IMR-90 (cell line): ENCODE measurements at regions not wholly inside any gene's neighbourhood (a gene's known extent, or its start where the extent isn't known, plus 50 kb on each side); places are given as distances from the start of the nearest gene placed in this dataset.

ENCODE experiments used
- ATAC-seq: fragments of 200-7000 bp; cut with Tn5 transposase; 2 replicates; pipeline ENCODE4 v1.9.1; 2020; ENCODE audit warnings: low read depth, mild to moderate bottlenecking, moderate library complexity
- BruUV-seq: library from RNA; stranded (reverse); fragments of 400-500 nt; replicated peaks from 2 replicates; lab custom pipeline; 2021; lab: Mats Ljungman, UMichigan
- CTCF ChIA-PET: fragments of 300-600 bp; formaldehyde crosslinking; extraction: SDS; loops from one replicate; lab custom pipeline; 2021; ENCODE audit warnings: antibody characterized with exemption; lab: Yijun Ruan, JAX
- POLR2A ChIA-PET: fragments of 300-600 bp; sonication (Branson Sonifier 250); formaldehyde crosslinking; loops from one replicate; lab custom pipeline; 2022; ENCODE audit warnings: antibody characterized with exemption; ENCODE audit not compliant: unreplicated experiment; lab: Charles Lee
- DNase-seq: peaks from one replicate; pipeline ENCODE4 v3.0.0; 2013
- H2AFZ ChIP-seq: replicated peaks from 2 replicates; pipeline ENCODE3; 2013; ENCODE audit warnings: low read length, mild to moderate bottlenecking; ENCODE audit not compliant: poor library complexity
- H2AK5ac ChIP-seq: 2 replicates; pipeline ENCODE4 v1.6.1; 2013; ENCODE audit warnings: low read depth, low read length, inconsistent platforms
- H2AK9ac ChIP-seq: replicated peaks from 2 replicates; pipeline ENCODE3; 2013; ENCODE audit warnings: mild to moderate bottlenecking, low read depth, low read length, moderate library complexity; ENCODE audit not compliant: poor library complexity
- H2BK120ac ChIP-seq: 2 replicates; pipeline ENCODE4 v1.6.1; 2013; ENCODE audit warnings: low read depth, low read length, inconsistent platforms
- H2BK15ac ChIP-seq: 3 replicates; pipeline ENCODE4 v1.6.1; 2013; ENCODE audit warnings: low read depth, low read length, inconsistent platforms
- H2BK20ac ChIP-seq: 2 replicates; pipeline ENCODE4 v1.6.1; 2013; ENCODE audit warnings: low read depth, mild to moderate bottlenecking, inconsistent platforms, low read length, moderate library complexity
- H2BK5ac ChIP-seq: 2 replicates; pipeline ENCODE4 v1.6.1; 2013; ENCODE audit warnings: mild to moderate bottlenecking, low read depth, low read length, inconsistent platforms; ENCODE audit not compliant: poor library complexity, severe bottlenecking
- H3K14ac ChIP-seq: replicated peaks from 2 replicates; pipeline ENCODE4 v1.6.1; 2013; ENCODE audit warnings: low read depth, low read length, inconsistent platforms
- H3K18ac ChIP-seq: 2 replicates; pipeline ENCODE4 v1.6.1; 2013; ENCODE audit warnings: low read depth, low read length, control low read depth
- H3K23ac ChIP-seq: 2 replicates; pipeline ENCODE4 v1.6.1; 2013; ENCODE audit warnings: low read depth, low read length, inconsistent platforms
- H3K27ac ChIP-seq: 2 replicates; pipeline ENCODE4 v1.5.1; 2013; ENCODE audit warnings: mild to moderate bottlenecking, control low read depth, low read length; ENCODE audit not compliant: insufficient read depth
- H3K27me3 ChIP-seq: 2 replicates; pipeline ENCODE4 v1.6.1; 2013; ENCODE audit warnings: low read length; ENCODE audit not compliant: control insufficient read depth, insufficient read depth
- H3K36me3 ChIP-seq: 2 replicates; pipeline ENCODE4 v1.6.1; 2013; ENCODE audit warnings: low read length, mixed read lengths; ENCODE audit not compliant: control insufficient read depth, insufficient read depth
- H3K4ac ChIP-seq: 2 replicates; pipeline ENCODE4 v1.6.1; 2013; ENCODE audit warnings: low read depth, low read length, inconsistent platforms
- H3K4me1 ChIP-seq: 2 replicates; pipeline ENCODE4 v1.6.1; 2013; ENCODE audit warnings: low read length, mixed read lengths; ENCODE audit not compliant: control insufficient read depth, insufficient read depth
- H3K4me2 ChIP-seq: 2 replicates; pipeline ENCODE4 v1.6.1; 2013; ENCODE audit warnings: low read depth, mild to moderate bottlenecking, control low read depth, low read length, moderate library complexity
- H3K4me3 ChIP-seq: 2 replicates; pipeline ENCODE4 v1.5.1; 2013; ENCODE audit warnings: low read depth, mild to moderate bottlenecking, control low read depth, low read length, moderate library complexity; ENCODE audit not compliant: insufficient read depth
- H3K56ac ChIP-seq: 2 replicates; pipeline ENCODE4 v1.6.1; 2013; ENCODE audit warnings: low read length, inconsistent platforms; ENCODE audit not compliant: insufficient read depth; ENCODE audit errors: extremely low read depth
- H3K79me1 ChIP-seq, 2 experiments: 2 replicates each; pipeline ENCODE4 v1.6.1; 2013; ENCODE audit warnings: low read length in 2 of 2, inconsistent platforms in 1 of 2, low read depth in 1 of 2
- H3K9ac ChIP-seq: 2 replicates; pipeline ENCODE4 v1.6.1; 2013; ENCODE audit warnings: low read depth, low read length, control low read depth
- H3K9me1 ChIP-seq: 2 replicates; pipeline ENCODE4 v1.6.1; 2013; ENCODE audit warnings: low read length, inconsistent platforms; ENCODE audit not compliant: insufficient read depth
- H3K9me3 ChIP-seq: 2 replicates; pipeline ENCODE4 v1.6.1; 2013; ENCODE audit warnings: low read length; ENCODE audit not compliant: control insufficient read depth, insufficient read depth
- H4K20me1 ChIP-seq: 2 replicates; pipeline ENCODE4 v1.6.1; 2013; ENCODE audit warnings: low read length, inconsistent platforms; ENCODE audit not compliant: insufficient read depth
- H4K5ac ChIP-seq: 2 replicates; pipeline ENCODE4 v1.6.1; 2013; ENCODE audit warnings: mild to moderate bottlenecking, low read depth, low read length, control low read depth
- H4K8ac ChIP-seq, 2 experiments: 2 replicates each; pipeline ENCODE4 v1.6.1; 2013; ENCODE audit warnings: low read depth in 2 of 2, low read length in 2 of 2, control low read depth in 1 of 2, inconsistent platforms in 1 of 2
- H4K91ac ChIP-seq: 2 replicates; pipeline ENCODE4 v1.6.1; 2013; ENCODE audit warnings: low read depth, low read length, inconsistent platforms; ENCODE audit not compliant: insufficient read depth
- BHLHE40 ChIP-seq: fragments of 150-350 bp; IDR thresholded peaks from 2 replicates; pipeline ENCODE4 v1.6.1; 2016; ENCODE audit warnings: mild to moderate bottlenecking, low read depth, low read length
- CEBPB ChIP-seq: IDR thresholded peaks from 2 replicates; pipeline ENCODE4 v1.6.1; 2012; ENCODE audit warnings: low read depth, low read length, improper control_type of control experiment
- CHD1 ChIP-seq: IDR thresholded peaks from 2 replicates; pipeline ENCODE4 v1.6.1; 2012; ENCODE audit warnings: low read depth, low read length, improper control_type of control experiment
- ELK1 ChIP-seq: fragments of 150-350 bp; IDR thresholded peaks from 2 replicates; pipeline ENCODE4 v1.6.1; 2016; ENCODE audit warnings: low read depth, mild to moderate bottlenecking, low read length, moderate library complexity, borderline replicate concordance
- FOS ChIP-seq: fragments of 150-350 bp; IDR thresholded peaks from 2 replicates; pipeline ENCODE4 v1.6.1; 2016; ENCODE audit warnings: low read depth, low read length
- MXI1 ChIP-seq: IDR thresholded peaks from 2 replicates; pipeline ENCODE4 v1.6.1; 2012; ENCODE audit warnings: low read depth, mild to moderate bottlenecking, low read length, moderate library complexity, borderline replicate concordance
- NFE2L2 ChIP-seq: fragments of 150-350 bp; IDR thresholded peaks from 2 replicates; pipeline ENCODE4 v1.6.1; 2016; ENCODE audit warnings: low read depth, mild to moderate bottlenecking, low read length
- RAD21 ChIP-seq: IDR thresholded peaks from 2 replicates; pipeline ENCODE4 v1.6.1; 2012; ENCODE audit warnings: low read length, improper control_type of control experiment
- RCOR1 ChIP-seq: IDR thresholded peaks from 2 replicates; pipeline ENCODE4 v1.6.1; 2012; ENCODE audit warnings: mild to moderate bottlenecking, low read length, improper control_type of control experiment; ENCODE audit not compliant: insufficient replicate concordance
- SMC3 ChIP-seq: fragments of 150-350 bp; IDR thresholded peaks from 2 replicates; pipeline ENCODE4 v1.6.1; 2016; ENCODE audit warnings: low read depth, mild to moderate bottlenecking, antibody characterized with exemption, low read length, moderate library complexity
- USF2 ChIP-seq: fragments of 150-350 bp; IDR thresholded peaks from 2 replicates; pipeline ENCODE4 v1.6.1; 2017; ENCODE audit warnings: mild to moderate bottlenecking, antibody characterized with exemption, low read length, low read depth
- WGBS, 2 experiments: methylation state at CpG; one replicate each; pipeline versions ENCODE4 v1.1.5 to v1.1.7; 2013; ENCODE audit warnings: missing lambda C conversion rate in 2 of 2; ENCODE audit not compliant: insufficient read length in 1 of 2; ENCODE audit errors: extremely low coverage in 2 of 2; 5-methylcytosine and 5-hydroxymethylcytosine counted together
- dilution Hi-C: fragments of 300-500 bp; cut with HindIII; formaldehyde crosslinking; loops from one replicate; pipeline ENCODE4 v1.14.3; 2018; ENCODE audit warnings: low sequenced_read_pairs; ENCODE audit not compliant: unreplicated experiment
- in situ Hi-C: fragments of 300-500 bp; cut with MboI; formaldehyde crosslinking; loops from 3 replicates; pipeline ENCODE4 v1.14.3; 2019; ENCODE audit warnings: low sequenced_read_pairs, inconsistent platforms, mixed read lengths
- intact Hi-C: fragments of 100-400 bp; cut with micrococcal nuclease; formaldehyde crosslinking; loops from 2 replicates; pipeline ENCODE4 v1.10.0; 2022

DNA sequence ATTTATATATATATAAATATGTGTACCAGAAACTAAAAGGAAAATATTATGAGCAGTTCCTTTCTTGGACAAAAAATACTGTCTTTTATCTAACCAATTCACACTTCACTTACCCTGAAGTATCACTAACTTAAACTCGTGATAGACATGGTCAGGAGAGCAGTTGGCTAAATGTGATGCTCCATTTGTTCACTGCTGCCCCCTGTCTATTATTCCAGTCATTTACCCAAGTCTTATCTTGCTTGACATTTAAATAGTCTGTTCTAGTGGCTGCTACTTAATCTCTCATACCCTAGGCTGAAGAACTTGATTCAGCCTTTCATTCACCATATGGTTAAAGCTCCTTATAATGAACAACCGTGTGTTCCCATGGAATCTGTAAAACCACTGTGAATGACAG is 789.6 kb upstream of the EYS start:
- Histone ChIP-seq H2AFZ (no peak overlapping the region), H2BK5ac (no peak overlapping the region), H3K4me1 (no peaks in the 10 kb centered on the region), H3K36me3 (no peaks in the 10 kb centered on the region), H3K9me3 (no peaks in the 10 kb centered on the region), H4K5ac (no peak overlapping the region), H2AK9ac (no peak overlapping the region), H4K20me1 (no peaks in the 10 kb centered on the region), H3K18ac (no peak overlapping the region), H4K8ac (no peak overlapping the region), H3K27me3 (no peaks in the 10 kb centered on the region), H3K27ac (no peak overlapping the region), H2BK20ac (no peak overlapping the region), H3K23ac (no peak overlapping the region), H3K4me2 (no peak overlapping the region), H3K9ac (no peak overlapping the region), H3K4me3 (no peak overlapping the region), H2BK120ac (no peak overlapping the region), H3K56ac (no peak overlapping the region), H3K4ac (no peak overlapping the region), H4K91ac (no peak overlapping the region), H3K9me1 (no peaks in the 10 kb centered on the region), H2AK5ac (no peak overlapping the region), H3K79me1 (no peaks in the 10 kb centered on the region), H3K14ac (no peak overlapping the region), H2BK15ac (no peak overlapping the region)
- ATAC-seq (no peak), DNase-seq (no peak)
- WGBS, 2 experiments = no CpG with 5 or more reads among the region's 2 CpGs
- no TSS peak for BruUV-seq
- POLR2A ChIA-PET = no interaction called here
- intact Hi-C loops = no loop called here
- CTCF ChIA-PET = no interaction called here
- dilution Hi-C loops = no loop called here
- in situ Hi-C loops = no loop called here
- TF ChIP-seq BHLHE40 (no peak), USF2 (no peak), FOS (no peak), RCOR1 (no peak), NFE2L2 (no peak), SMC3 (no peak), CHD1 (no peak), ELK1 (no peak), RAD21 (no peak), MXI1 (no peak), CEBPB (no peak)
